GM18873 (cell line): ENCODE measurements at regions not wholly inside any gene's neighbourhood (a gene's known extent, or its start where the extent isn't known, plus 50 kb on each side); places are given as distances from the start of the nearest gene placed in this dataset.
A peak's percentile ranks its signal among the peaks of the same experiment; 100 is the strongest.
"Not testable (repeated sequence)": the region's sequence is repeated elsewhere in the genome, so short reads cannot be mapped to it uniquely, and the experiment has no call there.

Experiments used
- ATAC-seq: cut with Tn5 transposase; IDR thresholded peaks from one replicate; pipeline ENCODE4 v1.9.1; 2021; ENCODE audit warnings: mild to moderate bottlenecking, moderate library complexity, moderate number of reproducible peaks; ENCODE audit not compliant: unreplicated experiment, low FRiP score

DNA sequence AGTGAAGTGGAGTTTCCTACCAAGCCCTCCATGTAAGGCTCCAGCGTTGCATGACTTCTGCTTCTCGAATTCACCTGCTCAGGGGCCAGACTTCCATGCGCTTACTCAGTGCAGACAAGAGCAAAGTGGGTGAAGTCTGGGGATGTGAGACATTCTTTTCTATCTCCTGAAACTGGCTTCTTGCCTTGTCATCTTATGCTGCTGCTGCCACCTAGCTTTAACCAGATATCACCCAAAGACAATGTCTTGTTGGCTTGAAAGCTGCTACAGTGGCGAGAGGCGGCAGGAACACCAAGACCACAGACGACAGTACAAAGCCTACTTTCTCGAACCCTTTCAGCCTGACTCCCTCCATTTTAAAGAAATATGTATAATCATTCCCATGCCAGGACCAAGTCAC lies 103.6 kb upstream of the ADGRG2 start:
- no peak for ATAC-seq

DNA sequence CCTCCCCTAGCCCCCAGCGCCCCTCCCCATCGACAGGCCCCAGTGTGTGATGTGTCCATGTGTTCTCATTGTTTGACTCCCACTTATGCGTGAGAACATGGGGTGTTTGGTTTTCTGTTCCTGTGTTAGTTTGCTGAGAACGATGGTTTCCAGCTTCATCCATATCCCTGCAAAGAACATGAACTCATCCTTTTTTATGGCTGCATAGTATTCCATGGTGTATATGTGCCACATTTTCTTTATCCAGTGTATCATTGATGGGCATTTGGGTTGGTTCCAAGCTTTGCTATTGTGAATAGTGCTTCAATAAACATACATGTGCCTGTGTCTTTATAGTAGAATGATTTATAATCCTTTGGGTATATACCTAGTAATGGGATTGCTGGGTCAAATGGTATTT lies 107.6 kb upstream of the ADGRG2 start:
- not testable (repeated sequence) for ATAC-seq

GRCh38 chrX:19237901-19238300 lies 105.8 kb upstream of the PDHA1 start:
- no peak for ATAC-seq

DNA sequence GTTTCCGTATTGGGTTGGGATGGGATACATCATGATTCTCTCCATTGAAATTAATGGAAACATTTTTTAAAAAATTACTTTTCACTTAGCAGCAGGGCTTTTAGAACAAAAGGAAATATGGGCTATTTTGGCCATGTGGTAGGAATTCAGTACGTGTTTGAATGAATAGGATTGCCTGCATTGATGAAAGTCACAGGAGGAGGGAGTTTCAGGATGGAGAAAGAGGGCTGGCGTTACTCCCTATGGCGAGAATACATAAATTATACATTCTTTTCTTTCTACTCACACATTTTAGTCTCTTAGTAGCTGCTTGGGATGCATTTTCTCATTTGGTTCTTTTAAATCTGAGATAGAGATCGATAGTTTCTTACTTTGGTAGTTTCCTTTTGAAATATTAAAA lies 100.3 kb upstream of the PDHA1 start:
- ATAC-seq: no peak

DNA sequence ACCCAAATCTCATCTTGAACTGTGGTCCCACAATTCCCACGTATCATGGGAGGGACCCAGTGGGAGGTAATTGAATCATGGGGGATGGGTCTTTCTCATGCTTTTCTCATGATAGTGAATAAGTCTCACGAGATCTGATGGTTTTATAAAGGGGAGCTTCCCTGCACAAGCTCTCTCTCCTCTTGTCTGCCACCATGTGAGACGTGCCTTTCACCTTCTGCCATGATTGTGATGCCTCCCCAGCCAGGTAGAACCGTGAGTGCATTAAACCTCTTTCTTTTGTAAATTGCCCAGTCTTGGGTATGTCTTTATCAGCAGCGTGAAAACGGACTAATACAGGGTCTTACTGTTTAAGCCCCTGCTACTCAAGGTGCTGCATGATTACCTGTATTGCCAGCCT lies 98.8 kb upstream of the PDHA1 start:
- ATAC-seq: not testable (repeated sequence)

DNA sequence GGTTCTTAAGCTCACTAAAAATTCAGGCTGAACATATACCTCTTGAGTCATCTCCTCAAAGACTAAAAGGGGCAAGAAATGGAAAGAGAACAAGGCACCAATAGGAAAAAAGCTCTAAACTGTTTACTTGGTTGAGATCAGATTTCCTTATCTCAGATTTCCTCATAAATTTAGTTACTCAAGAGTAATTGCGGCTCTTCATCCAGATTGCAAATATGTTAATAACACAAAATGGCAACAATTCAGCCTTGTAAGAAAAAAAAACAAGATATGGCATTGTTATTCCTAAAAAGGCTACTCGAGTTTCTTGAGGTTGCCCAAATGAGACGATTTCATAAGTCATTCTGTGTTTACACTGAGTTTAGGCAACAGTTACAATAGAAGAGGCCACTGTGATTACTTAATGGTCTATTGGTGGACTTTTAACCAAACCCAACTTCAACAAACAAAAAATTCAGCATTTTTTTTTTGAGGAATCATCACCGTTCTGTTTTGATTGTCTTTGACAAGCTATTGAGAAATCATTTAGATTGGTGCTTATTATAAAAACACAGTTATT lies 97.9 kb upstream of the PDHA1 start:
- ATAC-seq: no peak

GRCh38 chrX:19256986-19257385 lies 86.7 kb upstream of the PDHA1 start:
- ATAC-seq: no peak

DNA sequence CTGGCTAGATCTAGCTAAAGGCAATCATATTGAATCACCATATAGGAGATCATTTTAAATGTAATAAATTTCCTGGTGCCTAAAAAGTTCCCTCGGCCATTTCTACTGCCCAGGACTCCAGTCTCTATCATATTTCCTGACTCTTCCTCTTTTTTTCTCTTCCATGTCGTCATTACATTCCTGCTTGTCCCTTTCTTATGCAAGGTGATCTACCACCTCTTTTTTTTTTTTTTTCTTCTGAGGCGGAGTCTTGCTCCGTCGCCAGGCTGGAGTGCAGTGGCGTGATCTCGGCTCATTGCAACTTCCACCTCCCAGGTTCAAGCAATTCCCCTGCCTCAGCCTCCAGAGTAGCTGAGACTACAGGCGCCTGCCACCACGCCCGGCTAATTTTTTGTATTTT lies 82.7 kb upstream of the PDHA1 start:
- not testable (repeated sequence) for ATAC-seq

GRCh38 chrX:19270727-19271126 lies 73.0 kb upstream of the PDHA1 start:
- ATAC-seq: no peak

GRCh38 chrX:19272452-19272851 lies 71.3 kb upstream of the PDHA1 start:
- peak; percentile 55 for ATAC-seq

DNA sequence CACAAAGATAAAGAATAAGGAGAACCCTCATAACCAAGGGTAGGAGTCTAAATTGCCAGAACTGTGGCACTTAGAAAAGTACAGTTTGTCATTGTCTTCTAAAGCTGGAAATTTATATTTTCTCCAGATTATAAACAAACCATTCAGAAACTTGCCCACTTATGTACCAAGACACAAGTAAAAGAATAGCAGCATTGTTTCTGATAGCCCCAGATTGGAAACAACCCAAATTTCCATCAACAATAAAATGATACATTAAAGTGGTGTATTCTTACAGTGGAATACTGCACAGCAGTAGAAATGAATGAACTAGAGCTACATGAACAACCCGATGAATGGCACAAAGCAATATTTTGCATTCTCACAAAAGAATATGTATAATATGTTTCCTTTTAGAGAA lies 63.1 kb upstream of the PDHA1 start:
- ATAC-seq: no peak

DNA sequence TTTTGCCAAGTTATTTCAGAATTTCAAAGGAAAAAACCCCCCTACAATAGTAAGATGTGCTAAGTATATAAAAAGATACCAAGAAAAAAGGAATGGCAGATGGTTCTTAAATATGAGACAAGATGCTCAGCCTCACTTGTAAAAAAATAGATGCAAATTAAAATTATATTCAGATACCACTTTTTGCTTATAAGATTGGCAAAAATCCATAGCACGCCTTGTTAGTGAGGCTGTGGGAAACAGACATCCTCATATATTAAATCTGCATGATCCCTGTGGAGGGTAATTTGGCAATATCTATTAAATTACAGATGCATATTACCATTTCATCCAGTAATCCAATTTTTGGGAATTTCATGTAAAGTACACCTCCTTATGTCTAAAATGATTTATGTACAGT lies 62.5 kb upstream of the PDHA1 start:
- no peak for ATAC-seq

DNA sequence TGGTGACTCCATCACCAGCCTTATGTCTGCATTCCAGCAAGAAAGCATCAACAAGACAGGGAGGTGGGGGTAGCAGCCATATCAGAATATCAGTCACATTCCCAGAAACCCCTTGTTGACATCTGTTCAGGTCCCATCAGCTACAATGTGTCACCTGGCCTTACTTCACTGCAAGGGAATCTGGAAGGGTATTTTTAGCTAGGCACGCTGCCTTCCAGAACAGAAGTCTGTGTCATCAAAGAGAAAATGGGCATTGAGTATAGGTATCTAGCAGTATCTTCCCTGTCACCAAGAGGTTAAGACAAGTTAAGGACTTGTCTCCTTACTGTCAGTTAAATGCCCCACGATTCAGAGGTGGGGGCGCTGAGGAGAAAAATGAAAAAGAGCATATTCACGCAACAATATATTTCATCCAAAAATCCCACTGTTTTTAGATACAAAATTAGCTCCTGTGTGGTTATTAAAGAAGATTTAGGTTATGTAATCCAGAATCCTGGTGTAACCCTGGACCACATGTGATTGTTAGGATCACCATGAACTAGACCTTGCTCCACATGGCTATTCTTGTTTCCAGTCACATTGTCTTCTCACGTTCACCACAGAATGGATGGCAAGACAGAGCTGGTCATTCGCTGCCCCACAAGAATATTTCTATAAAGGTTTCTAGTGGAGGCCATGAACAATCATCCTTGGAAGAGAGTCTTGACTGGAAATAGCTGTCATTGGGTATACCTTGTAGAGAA lies 60.0 kb upstream of the PDHA1 start:
- no peak for ATAC-seq

DNA sequence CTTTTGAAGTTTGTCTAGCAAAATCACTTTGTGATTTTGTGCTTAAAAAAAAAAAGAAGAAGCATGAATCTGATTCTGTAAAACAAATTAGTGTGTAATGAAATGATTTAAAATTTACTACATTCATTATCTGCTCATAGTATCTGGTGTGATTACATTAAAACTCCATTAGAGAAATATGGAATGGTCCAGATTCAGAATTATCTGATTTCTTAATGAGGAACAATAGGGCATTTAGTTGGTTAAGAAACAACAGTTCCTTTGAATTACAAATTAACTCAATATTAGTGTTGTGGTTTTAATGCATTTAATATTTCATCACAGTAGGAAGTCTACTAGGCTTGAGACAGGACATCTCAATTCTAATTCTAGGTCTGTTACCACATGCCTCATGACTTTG lies 57.9 kb upstream of the PDHA1 start:
- no peak for ATAC-seq

GRCh38 chrX:19291086-19291485 lies 52.6 kb upstream of the PDHA1 start:
- ATAC-seq: no peak

DNA sequence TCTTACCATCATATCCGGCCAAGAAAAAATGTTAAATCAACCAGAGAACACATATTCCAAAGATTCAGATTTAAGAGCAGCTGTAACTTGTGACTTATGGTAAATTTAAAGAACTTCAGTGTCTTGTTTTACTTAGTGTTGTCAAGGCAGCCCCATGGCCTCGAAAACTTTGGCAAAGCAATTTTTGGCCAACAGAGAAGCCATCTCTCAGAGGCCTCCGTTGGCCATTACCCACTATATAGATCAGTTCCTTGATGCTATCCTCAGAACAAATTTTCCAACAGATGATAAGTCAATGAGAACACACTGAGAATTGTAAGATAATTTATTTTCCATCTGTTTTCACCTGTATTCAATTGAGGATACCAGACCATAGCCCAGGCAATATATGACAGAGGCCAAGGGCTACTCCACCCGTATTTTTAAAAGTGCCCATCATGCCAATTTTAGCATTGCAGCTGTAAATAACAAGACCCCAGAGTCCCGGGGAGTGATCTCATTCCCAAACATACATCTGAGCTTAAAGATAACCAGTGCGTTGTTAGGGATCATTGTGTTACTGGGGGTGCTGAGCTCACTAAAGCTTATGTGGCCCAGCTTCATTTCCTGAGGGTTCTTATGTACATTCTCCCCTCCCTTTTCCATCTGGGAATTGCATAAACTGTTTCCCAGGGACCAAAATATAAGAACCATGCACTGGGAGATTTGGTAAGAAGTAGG lies 50.0 kb upstream of the PDHA1 start:
- ATAC-seq: no peak
